ENCODE measurements at regions not wholly inside any gene's neighbourhood (a gene's known extent, or its start where the extent isn't known, plus 50 kb on each side); places are given as distances from the start of the nearest gene placed in this dataset.

- no peak for DNase-seq
Measured at GRCh38 chr3:70899816-70900215, 587.4 kb upstream of the MDFIC2 start.

- no peak for DNase-seq
Measured at GRCh38 chr3:70890020-70890394, 577.6 kb upstream of the MDFIC2 start.

- no peak for DNase-seq
Measured at GRCh38 chr3:70889162-70890019, 577.0 kb upstream of the MDFIC2 start.

GRCh38 chr3:70885636-70886035, 573.2 kb upstream of the MDFIC2 start:
- no peak for DNase-seq

DNA sequence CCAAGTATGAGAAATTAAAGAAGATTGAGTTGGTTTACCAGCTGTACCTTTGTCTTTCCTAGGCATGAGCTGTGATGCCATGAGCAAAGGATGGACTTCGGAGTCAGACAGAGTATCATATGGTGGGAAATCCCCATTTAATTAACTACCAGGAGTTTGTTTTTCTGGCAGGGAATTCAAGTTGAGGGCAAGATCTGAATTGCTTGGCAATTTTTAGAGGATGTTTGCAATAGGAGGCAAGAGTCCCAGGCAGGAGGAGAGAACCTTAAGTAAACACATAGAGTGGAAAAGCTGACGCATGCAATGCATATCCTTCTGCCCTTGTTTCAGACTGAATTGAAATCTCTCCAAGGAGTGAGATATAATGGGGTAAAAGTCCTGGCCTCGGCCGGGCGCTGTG, 569.7 kb upstream of the MDFIC2 start:
- DNase-seq = no peak

DNA sequence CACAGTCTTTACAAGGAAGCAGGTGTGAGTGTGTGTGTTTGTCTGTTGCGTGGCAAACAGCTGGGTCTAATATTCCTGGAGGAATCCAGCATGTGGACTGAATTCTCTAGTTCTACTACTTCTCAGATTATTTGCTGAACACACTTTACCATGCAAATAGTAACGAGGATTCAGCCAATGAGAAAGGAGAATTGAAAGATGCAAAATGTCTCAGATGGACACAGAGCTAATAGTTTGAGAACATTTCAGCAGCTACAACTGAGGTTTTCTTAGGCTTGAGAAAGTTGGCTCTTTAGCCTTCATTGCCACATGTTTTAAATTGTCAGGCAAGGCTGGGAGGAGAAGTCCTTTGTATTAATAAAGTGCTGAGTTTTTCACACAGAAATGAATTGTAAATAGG, 568.0 kb upstream of the MDFIC2 start:
- no peak for DNase-seq

DNA sequence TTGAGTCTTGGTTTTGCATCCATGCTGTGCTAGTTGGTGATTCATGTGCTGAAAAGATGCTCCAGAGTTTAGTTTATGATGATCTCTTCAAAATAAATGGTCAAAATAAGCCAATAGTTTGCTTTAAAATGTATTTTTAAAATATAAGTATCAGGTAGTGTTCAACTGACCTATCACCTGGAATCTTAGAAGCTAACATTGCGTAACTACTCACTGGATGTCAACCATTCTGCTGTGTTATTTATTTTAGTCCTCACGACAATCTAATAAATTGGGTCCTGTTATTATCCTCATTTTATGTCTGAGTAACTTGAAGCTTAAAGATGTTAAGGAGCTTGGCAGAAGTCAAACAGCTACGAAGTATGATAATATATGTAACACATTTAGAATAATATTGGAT, 563.7 kb upstream of the MDFIC2 start:
- no peak for DNase-seq

DNA sequence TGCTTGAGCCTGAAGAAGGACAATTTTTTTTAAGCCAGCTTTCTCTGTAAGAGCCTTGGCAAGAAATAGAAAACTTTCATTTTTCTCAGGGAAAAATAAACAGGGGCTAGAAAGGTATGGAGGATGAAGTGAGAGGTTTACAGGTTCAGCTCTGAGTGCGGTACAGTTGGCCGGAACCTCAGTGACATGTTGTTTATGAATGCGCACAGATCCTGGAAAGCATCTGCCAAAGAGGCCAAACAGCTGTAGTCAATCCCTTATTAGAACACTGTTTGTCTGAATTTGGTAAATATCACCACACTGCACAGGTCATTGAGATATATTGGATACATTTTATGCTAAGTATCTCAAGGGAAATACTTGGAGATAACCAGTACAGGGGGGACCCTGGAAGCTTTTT, 561.8 kb upstream of the MDFIC2 start:
- no peak for DNase-seq

DNA sequence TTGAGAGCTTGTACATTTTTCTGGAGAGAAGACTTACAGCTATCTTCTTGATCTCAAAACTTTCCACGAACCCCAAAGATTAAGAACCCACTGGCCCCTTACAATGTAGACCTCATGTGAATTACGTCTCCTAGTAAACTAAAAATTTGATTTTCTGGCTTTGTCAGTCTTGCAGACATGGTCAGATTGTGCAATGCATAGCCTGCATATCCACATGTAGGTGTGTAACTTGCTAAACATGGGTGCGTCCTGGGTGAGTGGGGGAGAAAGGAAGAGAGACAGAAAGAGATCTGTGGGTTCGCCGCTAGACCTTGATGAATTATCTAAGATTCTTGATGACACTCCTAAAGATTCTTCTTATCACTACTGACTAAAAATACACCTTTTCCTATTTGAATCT, 561.2 kb upstream of the MDFIC2 start:
- no peak for DNase-seq

GRCh38 chr3:70871909-70872656, 559.6 kb upstream of the MDFIC2 start:
- no peak for DNase-seq

- no peak for DNase-seq
Measured at GRCh38 chr3:70870576-70870975, 558.1 kb upstream of the MDFIC2 start.

DNA sequence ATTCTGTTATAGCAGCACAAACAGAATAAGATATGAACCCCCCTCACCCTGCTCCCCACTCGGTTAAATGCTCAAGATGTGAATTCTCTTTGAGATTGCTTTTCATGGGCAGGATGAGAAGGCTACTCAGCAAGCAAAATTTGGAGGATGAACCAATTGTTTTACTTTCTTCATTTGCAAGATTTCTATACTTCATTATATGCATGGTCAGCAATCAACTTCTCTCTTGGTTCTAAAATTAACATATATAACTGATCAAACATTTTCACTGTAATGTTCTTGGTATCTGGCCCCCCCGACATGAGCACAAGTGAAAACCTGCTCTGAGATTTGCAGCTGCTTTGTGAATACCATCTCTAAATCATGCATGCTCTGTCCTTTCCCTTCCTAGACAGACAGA, 556.1 kb upstream of the MDFIC2 start:
- no peak for DNase-seq

- no peak for DNase-seq
Measured at GRCh38 chr3:70863049-70863448, 550.6 kb upstream of the MDFIC2 start.

DNA sequence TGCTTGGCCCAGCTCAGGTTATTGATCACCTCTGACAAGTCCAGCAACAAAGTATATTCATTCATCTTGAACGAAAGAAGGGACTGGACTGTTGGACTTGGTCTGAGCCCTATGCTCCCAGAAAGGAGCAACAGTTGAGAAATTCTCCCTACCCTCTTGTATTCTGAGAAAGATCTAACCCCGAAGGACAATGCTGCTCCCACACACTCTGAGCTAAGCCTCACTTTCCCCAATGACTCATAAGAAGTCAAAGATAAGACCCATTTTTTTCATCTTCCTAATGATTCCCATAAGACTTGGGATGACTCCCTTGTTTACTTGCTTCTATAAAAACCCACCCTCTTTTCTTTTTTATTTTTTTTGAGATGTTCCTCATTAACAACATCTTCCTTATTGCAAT, 549.4 kb upstream of the MDFIC2 start:
- DNase-seq = no peak

GRCh38 chr3:70861234-70861633, 548.8 kb upstream of the MDFIC2 start:
- no peak for DNase-seq

GRCh38 chr3:70857916-70858315, 545.5 kb upstream of the MDFIC2 start:
- DNase-seq = no peak

- DNase-seq = peak; percentile 6
Measured at GRCh38 chr3:70856414-70857162, 544.1 kb upstream of the MDFIC2 start.

- no peak for DNase-seq
Measured at GRCh38 chr3:70855149-70855548, 542.7 kb upstream of the MDFIC2 start.

- DNase-seq = no peak
Measured at GRCh38 chr3:70854108-70854507, 541.7 kb upstream of the MDFIC2 start.

GRCh38 chr3:70853161-70853944, 540.9 kb upstream of the MDFIC2 start:
- DNase-seq = no peak

DNA sequence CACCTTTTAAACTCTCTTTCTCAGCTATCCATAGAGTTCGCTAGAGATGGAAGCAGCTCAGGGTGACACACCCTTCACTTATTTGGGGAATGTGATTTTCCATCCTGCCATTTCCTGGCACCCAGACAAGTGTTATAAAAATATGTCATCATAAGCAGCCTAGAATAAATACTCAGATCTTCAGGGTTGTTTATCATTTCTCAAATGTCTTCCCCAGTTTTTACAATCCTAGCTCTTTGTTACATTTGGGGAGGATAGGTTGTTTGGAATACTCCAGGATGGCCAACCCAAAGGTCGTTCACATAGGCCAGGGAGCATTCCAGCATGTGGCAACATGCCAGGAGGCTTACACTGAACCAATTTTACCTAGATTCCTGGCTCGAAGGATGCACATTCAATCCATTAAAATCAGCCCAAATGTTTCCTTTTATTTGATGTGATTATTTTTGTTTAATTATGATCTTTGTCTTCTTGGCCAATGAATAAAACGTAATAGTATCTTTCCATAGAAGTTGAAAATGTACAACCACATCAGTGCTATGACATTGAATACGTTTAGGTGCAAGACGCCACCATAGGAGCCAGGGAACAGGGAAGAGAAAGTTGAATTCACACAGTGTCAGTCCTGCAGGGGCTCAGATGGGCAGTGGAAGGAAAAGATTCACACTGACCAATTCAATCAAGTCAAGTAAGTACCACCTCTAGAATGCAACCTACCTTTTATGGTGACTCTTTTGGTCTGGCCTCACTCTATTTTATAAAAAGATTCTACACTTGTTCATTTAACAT, 537.7 kb upstream of the MDFIC2 start:
- DNase-seq = no peak
